GM12872 (cell line): ENCODE measurements at regions not wholly inside any gene's neighbourhood (a gene's known extent, or its start where the extent isn't known, plus 50 kb on each side); places are given as distances from the start of the nearest gene placed in this dataset.

Source experiments
- TF ChIP-seq, protein P1 (sequence below): IDR thresholded peaks from 3 replicates; pipeline ENCODE4 v1.5.1; 2011; ENCODE audit warnings: low read depth, mild to moderate bottlenecking, low read length, moderate library complexity; ENCODE audit not compliant: insufficient read depth

DNA sequence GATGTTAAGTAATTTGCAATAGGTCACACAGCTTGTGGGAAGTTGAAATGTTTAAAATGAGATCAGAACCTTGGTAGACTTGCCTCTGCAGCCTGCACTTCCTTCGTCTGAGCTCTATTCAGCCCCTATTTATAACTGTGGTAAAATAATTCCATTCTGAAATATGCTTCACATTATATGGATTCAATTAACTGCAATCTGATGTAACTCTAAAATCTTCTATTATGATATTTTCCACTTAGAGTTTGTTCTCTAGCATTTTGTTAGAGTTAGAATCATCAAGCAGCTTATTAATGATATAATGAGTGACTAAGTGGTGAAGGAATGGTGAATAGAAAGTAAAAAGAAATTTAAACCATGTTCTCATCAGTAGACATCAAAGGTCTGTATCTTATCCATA is 139.6 kb upstream of the ARHGAP28 start:
- TF ChIP-seq, protein P1, sequence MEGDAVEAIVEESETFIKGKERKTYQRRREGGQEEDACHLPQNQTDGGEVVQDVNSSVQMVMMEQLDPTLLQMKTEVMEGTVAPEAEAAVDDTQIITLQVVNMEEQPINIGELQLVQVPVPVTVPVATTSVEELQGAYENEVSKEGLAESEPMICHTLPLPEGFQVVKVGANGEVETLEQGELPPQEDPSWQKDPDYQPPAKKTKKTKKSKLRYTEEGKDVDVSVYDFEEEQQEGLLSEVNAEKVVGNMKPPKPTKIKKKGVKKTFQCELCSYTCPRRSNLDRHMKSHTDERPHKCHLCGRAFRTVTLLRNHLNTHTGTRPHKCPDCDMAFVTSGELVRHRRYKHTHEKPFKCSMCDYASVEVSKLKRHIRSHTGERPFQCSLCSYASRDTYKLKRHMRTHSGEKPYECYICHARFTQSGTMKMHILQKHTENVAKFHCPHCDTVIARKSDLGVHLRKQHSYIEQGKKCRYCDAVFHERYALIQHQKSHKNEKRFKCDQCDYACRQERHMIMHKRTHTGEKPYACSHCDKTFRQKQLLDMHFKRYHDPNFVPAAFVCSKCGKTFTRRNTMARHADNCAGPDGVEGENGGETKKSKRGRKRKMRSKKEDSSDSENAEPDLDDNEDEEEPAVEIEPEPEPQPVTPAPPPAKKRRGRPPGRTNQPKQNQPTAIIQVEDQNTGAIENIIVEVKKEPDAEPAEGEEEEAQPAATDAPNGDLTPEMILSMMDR, result no peak

DNA sequence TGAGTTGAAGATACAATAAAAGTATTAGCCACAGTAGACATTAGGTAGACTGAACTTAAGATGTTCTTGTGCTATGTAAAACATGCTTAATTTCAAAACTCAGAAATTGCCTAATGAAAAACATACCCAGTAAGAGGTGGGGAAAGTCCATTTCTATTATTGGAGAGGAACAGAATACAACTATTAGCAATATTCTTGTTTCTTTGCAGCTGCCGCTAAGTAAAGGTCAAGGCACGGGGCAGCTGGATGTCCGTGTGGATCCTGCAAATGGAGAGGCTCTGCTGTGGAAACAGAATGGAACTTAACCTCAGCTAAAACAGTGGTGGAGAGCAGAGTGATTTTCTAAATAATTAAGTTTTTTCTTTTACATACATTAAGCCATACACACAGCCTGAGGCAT is 139.2 kb upstream of the ARHGAP28 start:
- TF ChIP-seq, protein P1, result no peak

DNA sequence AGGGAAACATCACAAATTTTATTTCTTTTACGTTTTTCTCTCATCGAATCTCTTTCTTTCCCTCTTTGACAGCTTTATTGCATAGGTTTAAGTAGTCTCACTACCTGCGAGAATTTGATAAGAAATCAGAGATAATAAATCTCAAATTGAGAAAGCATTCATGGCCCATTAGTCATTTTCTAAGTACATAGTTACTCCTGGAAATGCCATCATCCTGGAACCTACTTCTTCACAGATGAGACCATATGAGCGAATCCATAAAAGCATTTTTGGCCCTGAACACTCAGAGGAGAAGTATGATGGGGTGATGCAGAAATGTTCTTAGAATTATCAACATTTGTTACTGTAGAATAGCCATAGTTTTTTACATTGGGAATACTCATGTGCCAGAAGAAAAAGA is 138.0 kb upstream of the ARHGAP28 start:
- TF ChIP-seq, protein P1, result no peak

DNA sequence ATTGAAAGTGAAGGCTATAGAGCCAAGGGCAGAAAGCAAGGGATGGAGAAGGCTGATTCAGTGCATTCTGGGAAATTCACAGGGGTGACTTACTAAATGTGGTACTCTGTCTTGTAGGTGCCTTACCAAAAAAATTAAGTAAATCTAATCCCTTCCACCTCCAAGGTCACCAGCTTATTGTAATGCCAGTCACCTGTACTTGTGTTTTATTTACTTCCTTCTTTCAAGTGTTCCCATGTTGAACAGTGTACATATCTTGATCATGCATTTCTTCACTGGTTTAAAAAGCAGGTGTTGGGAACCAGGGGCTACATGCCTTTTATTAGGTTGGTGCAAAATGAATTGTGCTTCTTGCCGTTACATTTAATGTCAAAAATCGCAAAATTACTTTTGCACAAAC is 137.0 kb upstream of the ARHGAP28 start:
- TF ChIP-seq, protein P1, result no peak

DNA sequence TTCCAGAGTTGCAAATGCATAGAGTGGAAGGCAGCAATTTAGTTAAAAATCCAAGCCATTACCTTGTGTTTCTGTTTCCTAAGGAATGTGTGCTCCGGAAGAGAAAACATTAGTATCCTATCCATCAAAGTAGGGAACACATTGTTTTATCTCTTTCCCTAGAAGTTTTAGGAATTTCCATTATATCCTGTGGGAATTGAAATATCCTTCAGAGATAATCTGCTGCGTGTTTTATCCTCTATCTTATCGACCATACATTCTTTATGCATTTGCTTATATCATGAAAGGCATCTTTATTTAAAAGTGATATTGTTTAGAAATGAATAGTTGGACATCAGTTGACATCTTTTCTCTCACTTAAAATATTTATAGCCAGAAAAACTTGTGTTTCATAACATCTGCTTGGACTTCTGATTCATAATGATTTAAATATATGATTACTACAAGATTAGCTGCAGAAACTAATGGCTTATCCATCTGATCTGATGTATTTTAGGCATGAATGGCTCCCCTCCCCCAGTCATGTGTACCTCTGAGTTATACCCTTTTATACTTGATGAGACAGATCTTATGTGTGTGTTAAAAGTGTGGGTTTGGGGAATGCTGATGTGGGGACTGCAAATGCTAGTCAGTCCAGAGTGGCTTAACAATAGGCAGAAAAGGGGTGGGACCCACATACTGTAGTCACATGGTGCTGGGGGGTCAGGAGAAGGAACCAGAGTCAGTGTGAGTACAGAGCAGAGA is 136.2 kb upstream of the ARHGAP28 start:
- TF ChIP-seq, protein P1, result no peak

DNA sequence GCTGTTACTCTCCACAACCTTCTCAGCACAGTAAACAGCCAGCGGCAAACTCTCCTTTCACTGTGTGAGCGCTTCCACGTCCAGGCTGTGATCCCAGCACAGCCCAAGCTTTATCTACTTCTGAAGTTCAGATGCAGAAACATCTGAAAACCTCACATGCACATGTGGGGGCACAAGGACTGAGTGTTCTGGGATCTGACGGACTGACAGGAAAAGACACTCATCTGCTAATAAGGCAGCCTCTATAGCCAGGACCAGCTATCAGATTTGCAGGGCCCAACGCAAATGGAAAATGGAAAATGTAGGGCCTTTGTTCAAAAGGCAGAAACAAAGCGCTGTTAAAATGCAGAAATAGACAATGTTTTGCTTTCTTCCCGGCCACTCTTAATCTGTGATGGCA is 133.8 kb upstream of the ARHGAP28 start:
- TF ChIP-seq, protein P1, result no peak

DNA sequence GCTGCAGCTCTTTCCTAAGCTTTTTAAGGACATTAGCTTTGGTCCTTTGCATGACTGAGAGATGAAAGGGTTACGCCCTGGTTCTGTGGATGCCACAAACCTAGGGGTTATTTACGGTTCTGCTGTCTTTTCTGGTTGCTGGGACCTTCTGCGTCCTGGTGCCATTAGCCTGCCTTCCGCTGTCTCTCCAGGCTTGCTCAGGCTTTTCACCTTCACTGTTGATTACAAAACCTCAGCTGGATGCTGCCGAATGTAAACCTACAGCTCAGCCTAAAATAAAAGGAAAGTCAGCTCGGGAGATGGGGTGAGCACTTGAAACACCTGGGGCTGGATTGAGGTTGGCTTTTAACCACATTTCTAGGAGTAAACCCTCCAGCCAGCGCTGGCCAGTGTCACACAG is 130.9 kb upstream of the ARHGAP28 start:
- TF ChIP-seq, protein P1, result no peak

DNA sequence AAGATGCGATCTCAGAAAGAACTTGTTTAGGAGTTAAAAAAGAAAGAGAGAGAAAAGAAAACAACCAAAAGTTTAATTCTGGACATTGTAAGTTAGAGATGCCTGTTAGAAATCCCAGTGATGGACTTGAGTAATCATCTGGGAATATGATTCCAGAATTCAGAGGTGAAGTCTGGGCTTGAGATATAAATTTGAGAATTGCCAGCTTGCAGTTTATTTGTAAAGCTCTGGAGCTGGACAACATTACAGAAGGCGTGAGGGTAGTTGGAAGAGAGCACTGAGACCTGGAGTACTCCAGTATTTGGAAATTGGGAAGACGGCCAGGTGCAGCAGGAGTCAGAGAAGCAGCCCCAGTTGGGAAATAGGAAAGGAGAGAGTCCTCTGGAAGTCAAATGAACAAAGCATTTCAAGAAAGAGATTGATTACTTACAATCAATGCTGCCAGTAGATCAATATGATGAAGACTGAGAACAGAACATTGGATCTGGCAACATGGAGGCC is 128.8 kb upstream of the ARHGAP28 start:
- TF ChIP-seq, protein P1, result no peak
